K562 (cell line): ENCODE measurements at regions not wholly inside any gene's neighbourhood (a gene's known extent, or its start where the extent isn't known, plus 50 kb on each side); places are given as distances from the start of the nearest gene placed in this dataset.

ENCODE experiments used
- ATAC-seq: fragments of 200-7000 bp; cut with Tn5 transposase; 3 replicates; pipeline ENCODE4 v1.9.1; 2020; ENCODE audit warnings: moderate library complexity
- BruUV-seq: library from RNA; stranded (reverse); fragments of 400-500 nt; replicated peaks from 2 replicates; lab custom pipeline; 2021; lab: Mats Ljungman, UMichigan
- CTCF ChIA-PET: fragments of 300-600 bp; formaldehyde crosslinking; extraction: SDS; loops from one replicate; lab custom pipeline; 2021; ENCODE audit warnings: low intra/inter-chr PET ratio; lab: Yijun Ruan, JAX
- POLR2A ChIA-PET: fragments of 300-600, 350-650 bp; sonication (Branson Sonifier 250); formaldehyde crosslinking; extraction: SDS; loops from one replicate; lab custom pipeline; 2021; ENCODE audit warnings: antibody characterized with exemption, inconsistent platforms; lab: Yijun Ruan, JAX
- DNase-seq, 4 experiments: peaks; one replicate each; pipeline versions ENCODE4 v3.0.0 to v3.0.0-alpha.2; 2011 to 2018; ENCODE audit warnings: low spot score in 3 of 4, mixed read lengths in 3 of 4; ENCODE audit errors: extremely low read depth in 1 of 4
- FAIRE-seq: peaks from 2 replicates; lab custom pipeline; 2011; peaks lifted over from hg19 to GRCh38; lab: Jason Lieb, UNC
- H2AFZ ChIP-seq: 2 replicates; pipeline ENCODE4 v1.6.0; 2011; ENCODE audit warnings: low read depth, low read length, control low read depth, inconsistent platforms
- H3K27ac ChIP-seq: fragments of 200-600 bp; 3 replicates; pipeline ENCODE4 v1.8.0; 2011; ENCODE audit warnings: low read depth, mild to moderate bottlenecking, control low read depth, inconsistent platforms, low read length, moderate library complexity, mixed read lengths; ENCODE audit errors: extremely low read depth
- H3K27me3 ChIP-seq, 2 experiments: fragments of 300-600 bp in 1 of 2; 2 replicates in 1 of 2; 3 replicates in 1 of 2; pipeline versions ENCODE4 v1.6.0 to v1.8.0; 2011; ENCODE audit warnings: inconsistent platforms in 2 of 2, low read length in 2 of 2, mild to moderate bottlenecking in 1 of 2, mixed read lengths in 1 of 2, moderate library complexity in 1 of 2; ENCODE audit not compliant: control insufficient read depth in 2 of 2, insufficient read depth in 2 of 2
- H3K36me3 ChIP-seq: fragments of 300-600 bp; 3 replicates; pipeline ENCODE4 v1.8.0; 2011; ENCODE audit warnings: mild to moderate bottlenecking, low read length, inconsistent platforms; ENCODE audit not compliant: control insufficient read depth, insufficient read depth
- H3K4me1 ChIP-seq, 2 experiments: fragments of 200-600 bp in 1 of 2; replicated peaks in 1 of 2; 2 replicates in 1 of 2; 3 replicates in 1 of 2; pipeline versions ENCODE4 v1.5.1 to v1.8.0; 2011; ENCODE audit warnings: inconsistent platforms in 2 of 2, low read length in 2 of 2, mild to moderate bottlenecking in 1 of 2, mixed read lengths in 1 of 2, moderate library complexity in 1 of 2; ENCODE audit not compliant: control insufficient read depth in 2 of 2, insufficient read depth in 2 of 2
- H3K4me2 ChIP-seq: 2 replicates; pipeline ENCODE4 v1.6.1; 2011; ENCODE audit warnings: low read length, control low read depth, inconsistent platforms, mixed read lengths; ENCODE audit not compliant: insufficient read depth
- H3K4me3 ChIP-seq: fragments of 200-600 bp; sonication (generic), shearing (Covaris generic); 2 replicates; pipeline ENCODE4 v1.5.1; 2016; ENCODE audit warnings: control low read depth, inconsistent platforms
- H3K79me2 ChIP-seq: fragments of 200-600 bp; 3 replicates; pipeline ENCODE4 v1.8.0; 2011; ENCODE audit warnings: low read length, inconsistent platforms; ENCODE audit not compliant: control insufficient read depth, insufficient read depth
- H3K9ac ChIP-seq, 2 experiments: 2 replicates each; pipeline versions ENCODE4 v1.6.0 to v1.6.1; 2011; ENCODE audit warnings: low read depth in 2 of 2, low read length in 2 of 2, control low read depth in 1 of 2, inconsistent platforms in 1 of 2, mild to moderate bottlenecking in 1 of 2, mixed read lengths in 1 of 2; ENCODE audit not compliant: insufficient read depth in 1 of 2
- H3K9me1 ChIP-seq: one replicate; pipeline ENCODE4 v1.6.0; 2011; ENCODE audit warnings: inconsistent platforms, mild to moderate bottlenecking, low read length, moderate library complexity; ENCODE audit not compliant: control insufficient read depth, insufficient read depth
- H3K9me3 ChIP-seq: replicated peaks from 2 replicates; pipeline ENCODE4 v1.5.1; 2011; ENCODE audit warnings: low read depth, low read length, inconsistent platforms; ENCODE audit not compliant: control insufficient read depth, insufficient read depth
- H4K20me1 ChIP-seq: replicated peaks from 2 replicates; pipeline ENCODE4 v1.6.1; 2011; ENCODE audit warnings: low read length, inconsistent platforms, mixed read lengths; ENCODE audit not compliant: control insufficient read depth, insufficient read depth
- KDM2B ChIP-seq: fragments of 250-450 bp; sonication (Bioruptor Pico); IDR thresholded peaks from 2 replicates; pipeline ENCODE4 v1.8.0; 2021; ENCODE audit warnings: mild to moderate bottlenecking, moderate library complexity
- NELFE ChIP-seq: IDR thresholded peaks from 2 replicates; pipeline ENCODE4 v1.6.1; 2011; ENCODE audit warnings: mild to moderate bottlenecking; ENCODE audit not compliant: insufficient read depth, insufficient read length
- POLR2AphosphoS2 ChIP-seq: IDR thresholded peaks from 2 replicates; pipeline ENCODE4 v1.6.1; 2012; ENCODE audit warnings: low read length, improper control_type of control experiment
- SMARCA4 ChIP-seq: fragments of 450-650 bp; IDR thresholded peaks from 2 replicates; pipeline ENCODE4 v1.6.1; 2016
- SRSF9 ChIP-seq: fragments of 200-400 bp; formaldehyde crosslinking; IDR thresholded peaks from 2 replicates; pipeline ENCODE4 v1.6.1; 2017; ENCODE audit warnings: low read depth, low read length, borderline replicate concordance
- ZBTB2 ChIP-seq: fragments of 450-650 bp; IDR thresholded peaks from 2 replicates; pipeline ENCODE4 v1.6.1; 2016; ENCODE audit warnings: antibody characterized with exemption
- WGBS: fragments of 100-300 bp; shearing (Covaris generic); methylation state at CpG from one replicate; pipeline ENCODE4 v1.1.6; 2016; ENCODE audit warnings: low coverage, mixed read lengths; ENCODE audit not compliant: insufficient coverage; ENCODE audit errors: missing lambda C conversion rate; 5-methylcytosine and 5-hydroxymethylcytosine counted together
- in situ Hi-C: fragments of 300-500 bp; cut with MboI; formaldehyde crosslinking; loops from 4 replicates; pipeline ENCODE4 v1.15.0; 2018; ENCODE audit warnings: inconsistent platforms, mixed read lengths
- intact Hi-C: fragments of 100-400 bp; cut with micrococcal nuclease; formaldehyde crosslinking; loops from 2 replicates; pipeline ENCODE4 v1.14.2; 2022
- TF ChIP-seq, protein P1 (sequence below): fragments of 250-450 bp; sonication (Bioruptor Pico); IDR thresholded peaks from 2 replicates; pipeline ENCODE4 v1.4.0; 2020; ENCODE audit warnings: mild to moderate bottlenecking, moderate library complexity, borderline replicate concordance

DNA sequence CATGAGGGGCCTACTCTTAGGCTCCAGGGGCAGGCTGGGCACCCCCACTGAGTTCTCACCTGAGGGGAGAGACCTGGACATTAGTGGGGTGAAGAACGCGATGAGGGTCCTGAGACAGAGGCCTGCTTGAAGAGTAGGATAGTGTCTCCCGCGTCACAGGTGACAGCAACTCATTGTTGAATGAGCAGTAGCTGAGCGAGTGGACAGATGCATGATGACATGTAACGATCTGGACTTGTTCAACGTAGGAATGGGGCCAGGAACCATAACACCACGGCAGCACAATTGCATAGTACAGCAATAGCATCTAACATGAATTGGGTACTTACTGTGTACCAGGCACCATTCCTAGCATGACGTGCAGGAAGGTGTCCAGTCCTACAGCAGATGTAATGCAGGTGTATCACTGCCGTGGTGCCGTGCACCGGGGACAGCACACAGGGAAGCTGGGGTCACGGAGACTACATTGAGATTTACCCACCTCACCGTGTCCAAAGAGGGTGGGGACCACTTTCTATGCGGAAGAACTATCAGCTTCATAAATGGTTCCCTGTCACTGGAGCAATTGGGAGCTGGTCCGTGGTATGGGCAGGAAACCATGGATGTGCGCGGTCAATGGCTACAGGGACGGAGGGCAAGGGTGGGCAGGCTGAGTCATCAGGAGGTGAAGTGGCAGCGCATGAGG lies 1019.1 kb downstream of the TBC1D22A start:
- POLR2A ChIA-PET = no interaction called here
- TF ChIP-seq POLR2AphosphoS2 = no peak
- no peak for TF ChIP-seq ZBTB2
- TF ChIP-seq KDM2B (CRISPR knock-in tag) = no peak
- TF ChIP-seq, protein P1, sequence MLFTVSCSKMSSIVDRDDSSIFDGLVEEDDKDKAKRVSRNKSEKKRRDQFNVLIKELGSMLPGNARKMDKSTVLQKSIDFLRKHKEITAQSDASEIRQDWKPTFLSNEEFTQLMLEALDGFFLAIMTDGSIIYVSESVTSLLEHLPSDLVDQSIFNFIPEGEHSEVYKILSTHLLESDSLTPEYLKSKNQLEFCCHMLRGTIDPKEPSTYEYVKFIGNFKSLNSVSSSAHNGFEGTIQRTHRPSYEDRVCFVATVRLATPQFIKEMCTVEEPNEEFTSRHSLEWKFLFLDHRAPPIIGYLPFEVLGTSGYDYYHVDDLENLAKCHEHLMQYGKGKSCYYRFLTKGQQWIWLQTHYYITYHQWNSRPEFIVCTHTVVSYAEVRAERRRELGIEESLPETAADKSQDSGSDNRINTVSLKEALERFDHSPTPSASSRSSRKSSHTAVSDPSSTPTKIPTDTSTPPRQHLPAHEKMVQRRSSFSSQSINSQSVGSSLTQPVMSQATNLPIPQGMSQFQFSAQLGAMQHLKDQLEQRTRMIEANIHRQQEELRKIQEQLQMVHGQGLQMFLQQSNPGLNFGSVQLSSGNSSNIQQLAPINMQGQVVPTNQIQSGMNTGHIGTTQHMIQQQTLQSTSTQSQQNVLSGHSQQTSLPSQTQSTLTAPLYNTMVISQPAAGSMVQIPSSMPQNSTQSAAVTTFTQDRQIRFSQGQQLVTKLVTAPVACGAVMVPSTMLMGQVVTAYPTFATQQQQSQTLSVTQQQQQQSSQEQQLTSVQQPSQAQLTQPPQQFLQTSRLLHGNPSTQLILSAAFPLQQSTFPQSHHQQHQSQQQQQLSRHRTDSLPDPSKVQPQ (CRISPR knock-in tag) = no peak
- no peak for TF ChIP-seq SMARCA4
- no peak for TF ChIP-seq NELFE
- no peak for TF ChIP-seq SRSF9
- DNase-seq (no peak), FAIRE-seq (no peak), ATAC-seq (no peak)
- H3K27ac ChIP-seq = no peak overlapping the region
- intact Hi-C loops (no loop called here), in situ Hi-C loops (no loop called here)
- no peaks in the 10 kb centered on the region; the same call in 2 of the 3 replicates for H3K36me3 ChIP-seq
- peaks cover 9 to 14% of the 10 kb centered on the region in 2 experiments; a peak in 4 of 5 replicates for H3K4me1 ChIP-seq
- H2AFZ ChIP-seq = no peak overlapping the region
- H4K20me1 ChIP-seq = no peaks in the 10 kb centered on the region
- CTCF ChIA-PET = no interaction called here
- no peaks in the 10 kb centered on the region for H3K79me2 ChIP-seq
- H3K9ac ChIP-seq = no peak overlapping the region
- H3K4me2 ChIP-seq = no peak overlapping the region
- no peak overlapping the region for H3K4me3 ChIP-seq
- peaks cover 3% of the 10 kb centered on the region; the same call in 1 of the 2 replicates for H3K9me3 ChIP-seq
- 91% methylated on average over 12 of the region's 20 CpGs for WGBS
- H3K27me3 ChIP-seq = no peaks in the 10 kb centered on the region
- no peaks in the 10 kb centered on the region for H3K9me1 ChIP-seq
- BruUV-seq = no TSS peak
